GM06990 (cell line): ENCODE measurements at regions not wholly inside any gene's neighbourhood (a gene's known extent, or its start where the extent isn't known, plus 50 kb on each side); places are given as distances from the start of the nearest gene placed in this dataset.
"Not testable (repeated sequence)": the region's sequence is repeated elsewhere in the genome, so short reads cannot be mapped to it uniquely, and the experiment has no call there.

Source experiments
- DNase-seq: peaks from one replicate; pipeline ENCODE4 v3.0.0-alpha.2; 2011; ENCODE audit not compliant: insufficient read length; ENCODE audit errors: extremely low read depth
- H3K27me3 ChIP-seq: replicated peaks from 2 replicates; pipeline ENCODE4 v1.6.0; 2011; ENCODE audit warnings: low read length; ENCODE audit not compliant: control insufficient read depth, insufficient read depth
- H3K36me3 ChIP-seq: 2 replicates; pipeline ENCODE4 v1.5.1; 2011; ENCODE audit warnings: low read length; ENCODE audit not compliant: control insufficient read depth, insufficient read depth
- H3K4me3 ChIP-seq: replicated peaks from 2 replicates; pipeline ENCODE4 v1.5.1; 2011; ENCODE audit warnings: low read depth, mild to moderate bottlenecking, control low read depth, low read length
- TF ChIP-seq, protein P1 (sequence below): IDR thresholded peaks from 2 replicates; pipeline ENCODE4 v1.5.1; 2011; ENCODE audit warnings: low read length, control low read depth, mild to moderate bottlenecking, inconsistent platforms; ENCODE audit not compliant: insufficient read depth, poor library complexity, severe bottlenecking

DNA sequence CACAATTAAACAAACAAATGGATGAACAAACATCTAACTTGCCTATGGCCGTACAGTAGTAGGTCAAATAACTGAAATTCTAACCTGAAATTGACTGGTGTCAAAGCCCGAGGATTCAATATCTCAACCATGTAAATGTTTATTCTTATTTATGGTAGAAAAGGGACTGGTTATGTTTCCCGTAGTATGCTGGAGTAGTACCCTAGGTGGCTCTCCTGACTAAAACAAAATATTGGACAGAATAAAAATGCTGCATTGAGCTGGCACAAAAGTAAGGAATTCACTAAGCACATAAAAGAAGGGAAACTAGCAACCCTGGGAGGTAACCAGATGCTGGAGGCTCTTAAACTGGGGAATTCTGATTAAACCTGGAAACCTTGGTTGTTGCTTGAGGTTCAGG, 117.1 kb upstream of the PREP start:
- H3K27me3 ChIP-seq: no peaks in the 10 kb centered on the region
- no peaks in the 10 kb centered on the region for H3K36me3 ChIP-seq
- H3K4me3 ChIP-seq: no peak overlapping the region
- TF ChIP-seq, protein P1, sequence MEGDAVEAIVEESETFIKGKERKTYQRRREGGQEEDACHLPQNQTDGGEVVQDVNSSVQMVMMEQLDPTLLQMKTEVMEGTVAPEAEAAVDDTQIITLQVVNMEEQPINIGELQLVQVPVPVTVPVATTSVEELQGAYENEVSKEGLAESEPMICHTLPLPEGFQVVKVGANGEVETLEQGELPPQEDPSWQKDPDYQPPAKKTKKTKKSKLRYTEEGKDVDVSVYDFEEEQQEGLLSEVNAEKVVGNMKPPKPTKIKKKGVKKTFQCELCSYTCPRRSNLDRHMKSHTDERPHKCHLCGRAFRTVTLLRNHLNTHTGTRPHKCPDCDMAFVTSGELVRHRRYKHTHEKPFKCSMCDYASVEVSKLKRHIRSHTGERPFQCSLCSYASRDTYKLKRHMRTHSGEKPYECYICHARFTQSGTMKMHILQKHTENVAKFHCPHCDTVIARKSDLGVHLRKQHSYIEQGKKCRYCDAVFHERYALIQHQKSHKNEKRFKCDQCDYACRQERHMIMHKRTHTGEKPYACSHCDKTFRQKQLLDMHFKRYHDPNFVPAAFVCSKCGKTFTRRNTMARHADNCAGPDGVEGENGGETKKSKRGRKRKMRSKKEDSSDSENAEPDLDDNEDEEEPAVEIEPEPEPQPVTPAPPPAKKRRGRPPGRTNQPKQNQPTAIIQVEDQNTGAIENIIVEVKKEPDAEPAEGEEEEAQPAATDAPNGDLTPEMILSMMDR: no peak
- no peak for DNase-seq

DNA sequence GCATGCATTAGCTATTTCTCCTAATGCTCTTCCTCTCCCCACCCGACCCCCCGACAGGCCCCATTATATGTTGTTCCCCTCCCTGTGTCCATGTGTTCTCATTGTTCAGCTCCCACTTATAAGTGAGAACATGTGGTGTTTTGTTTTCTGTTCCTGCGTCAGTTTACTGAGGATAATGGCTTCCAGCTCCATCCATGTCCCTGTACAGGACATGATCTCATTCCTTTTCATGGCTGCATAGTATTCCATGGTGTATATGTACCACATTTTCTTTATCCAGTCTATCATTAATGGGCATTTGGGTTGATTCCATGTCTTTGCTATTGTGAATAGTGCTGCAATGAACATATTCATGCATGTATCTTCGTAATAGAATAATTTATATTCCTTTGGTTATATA, 116.1 kb upstream of the PREP start:
- H3K4me3 ChIP-seq, H3K36me3 ChIP-seq, DNase-seq, H3K27me3 ChIP-seq: not testable (repeated sequence)

- no peak for DNase-seq
- TF ChIP-seq, protein P1: no peak
- Histone ChIP-seq H3K27me3 (no peaks in the 10 kb centered on the region), H3K4me3 (no peak overlapping the region), H3K36me3 (no peaks in the 10 kb centered on the region)
Observed at GRCh38 chr6:105515054-105515453, 112.2 kb upstream of the PREP start.

GRCh38 chr6:105514306-105514705, 111.4 kb upstream of the PREP start:
- TF ChIP-seq, protein P1: no peak
- H3K27me3 ChIP-seq: no peaks in the 10 kb centered on the region

DNA sequence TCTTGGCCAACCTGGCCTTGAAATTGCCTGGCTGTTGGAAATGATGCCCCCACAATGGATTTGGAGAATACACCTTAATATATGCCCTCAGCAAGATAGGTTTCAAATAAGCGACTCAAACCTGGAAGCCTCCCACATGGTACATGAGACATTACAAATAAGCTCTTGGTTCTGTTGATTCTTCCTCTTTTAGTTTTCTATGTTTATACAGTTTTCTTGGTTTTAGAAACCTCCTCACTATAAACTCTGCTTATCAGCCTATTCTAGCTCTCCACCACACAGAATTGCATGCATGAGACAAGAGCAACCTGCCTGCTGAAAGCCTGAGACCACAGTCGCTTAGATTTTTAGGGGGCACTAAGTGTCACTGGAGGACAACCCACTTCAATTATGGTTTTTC, 108.8 kb upstream of the PREP start:
- H3K27me3 ChIP-seq: no peaks in the 10 kb centered on the region
- TF ChIP-seq, protein P1: no peak
- H3K4me3 ChIP-seq: no peak overlapping the region
- DNase-seq: no peak
- H3K36me3 ChIP-seq: no peaks in the 10 kb centered on the region

More at GRCh38 chr6:105514306-105514705, 111.4 kb upstream of the PREP start:
- no peak for DNase-seq
- Histone ChIP-seq H3K4me3 (no peak overlapping the region), H3K36me3 (no peaks in the 10 kb centered on the region)

- TF ChIP-seq, protein P1: no peak
- Histone ChIP-seq H3K27me3 (no peaks in the 10 kb centered on the region), H3K4me3 (no peak overlapping the region), H3K36me3 (no peaks in the 10 kb centered on the region)
- DNase-seq: no peak
Observed at GRCh38 chr6:105510746-105511145, 107.9 kb upstream of the PREP start.
